ENCODE measurements at regions not wholly inside any gene's neighbourhood (a gene's known extent, or its start where the extent isn't known, plus 50 kb on each side); places are given as distances from the start of the nearest gene placed in this dataset.

GRCh38 chr16:86042393-86042792 is 143.4 kb downstream of the IRF8 start:
- DNase-seq: no peak

GRCh38 chr16:86042996-86043725 is 144.2 kb downstream of the IRF8 start:
- no peak for DNase-seq

- peak; percentile 81 for DNase-seq
Measured at GRCh38 chr16:86044241-86044671, 145.3 kb downstream of the IRF8 start.

GRCh38 chr16:86044881-86045590 is 146.1 kb downstream of the IRF8 start:
- peak; percentile 65 for DNase-seq

- no peak for DNase-seq
Measured at GRCh38 chr16:86045591-86045971, 146.6 kb downstream of the IRF8 start.

- DNase-seq: no peak
Measured at GRCh38 chr16:86046026-86046425, 147.1 kb downstream of the IRF8 start.

GRCh38 chr16:86046667-86047270 is 147.8 kb downstream of the IRF8 start:
- no peak for DNase-seq

- no peak for DNase-seq
Measured at GRCh38 chr16:86048221-86048620, 149.3 kb downstream of the IRF8 start.

- peak; percentile 39 for DNase-seq
Measured at GRCh38 chr16:86048882-86049585, 150.1 kb downstream of the IRF8 start.

GRCh38 chr16:86049641-86050040 is 150.7 kb downstream of the IRF8 start:
- DNase-seq: no peak

GRCh38 chr16:86050111-86050510 is 151.1 kb downstream of the IRF8 start:
- DNase-seq: no peak

GRCh38 chr16:86050591-86051367 is 151.8 kb downstream of the IRF8 start:
- no peak for DNase-seq

GRCh38 chr16:86051368-86052114 is 152.6 kb downstream of the IRF8 start:
- no peak for DNase-seq

- DNase-seq: no peak
Measured at GRCh38 chr16:86052115-86052670, 153.2 kb downstream of the IRF8 start.

- DNase-seq: no peak
Measured at GRCh38 chr16:86052926-86053325, 154.0 kb downstream of the IRF8 start.

- no peak for DNase-seq
Measured at GRCh38 chr16:86059253-86060171, 160.6 kb downstream of the IRF8 start.

- no peak for DNase-seq
Measured at GRCh38 chr16:86060381-86061317, 161.7 kb downstream of the IRF8 start.

GRCh38 chr16:86061318-86061695 is 162.3 kb downstream of the IRF8 start:
- no peak for DNase-seq

GRCh38 chr16:86061721-86062120 is 162.8 kb downstream of the IRF8 start:
- no peak for DNase-seq

Data from stimulated activated CD8-positive, alpha-beta memory T cell treated with anti-CD3 and anti-CD28 coated beads, Interleukin-4, amount 100 ng/mL, for 48 hours (primary cell).